Omental fat pad (tissue), 3 donors: ENCODE measurements at regions not wholly inside any gene's neighbourhood (a gene's known extent, or its start where the extent isn't known, plus 50 kb on each side); places are given as distances from the start of the nearest gene placed in this dataset.
"Not testable (repeated sequence)": the region's sequence is repeated elsewhere in the genome, so short reads cannot be mapped to it uniquely, and the experiment has no call there.

Experiments
- ATAC-seq: fragments of 150-250 bp; one replicate; pipeline ENCODE4 v1.9.1; 2016; ENCODE audit warnings: mild to moderate bottlenecking, moderate library complexity; ENCODE audit not compliant: low FRiP score
- DNase-seq: peaks from one replicate; pipeline ENCODE4 v3.0.0-alpha.2; 2019; ENCODE audit warnings: low spot score
- TF ChIP-seq, protein P1 (sequence below), 3 donors: fragments of 450-650 bp; IDR thresholded peaks; one replicate each; pipeline ENCODE4 v1.5.1; 2016 to 2017; ENCODE audit warnings: antibody characterized with exemption in 3 of 3, mild to moderate bottlenecking in 3 of 3, moderate library complexity in 2 of 3

DNA sequence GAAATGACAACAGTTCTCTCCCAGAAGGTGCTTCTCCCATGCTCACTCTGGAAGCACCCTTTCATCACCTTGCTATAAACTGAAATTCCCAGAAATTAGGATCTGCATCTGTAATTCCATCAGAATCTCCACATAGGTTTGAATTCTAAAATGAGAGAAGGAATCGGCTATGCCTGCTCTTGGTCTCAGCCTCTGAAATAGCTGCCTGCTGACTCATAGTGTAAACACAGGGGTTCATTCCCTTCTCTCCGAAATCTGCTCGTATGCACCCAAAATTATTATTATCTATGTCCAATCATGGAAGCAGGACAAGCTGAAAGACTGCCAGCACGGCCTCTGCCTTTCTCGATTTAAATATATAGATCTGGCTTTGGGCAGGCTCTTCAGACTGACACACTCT lies 74.6 kb upstream of the TAB2 start:
- ATAC-seq (no peak), DNase-seq (no peak)
- TF ChIP-seq, protein P1, sequence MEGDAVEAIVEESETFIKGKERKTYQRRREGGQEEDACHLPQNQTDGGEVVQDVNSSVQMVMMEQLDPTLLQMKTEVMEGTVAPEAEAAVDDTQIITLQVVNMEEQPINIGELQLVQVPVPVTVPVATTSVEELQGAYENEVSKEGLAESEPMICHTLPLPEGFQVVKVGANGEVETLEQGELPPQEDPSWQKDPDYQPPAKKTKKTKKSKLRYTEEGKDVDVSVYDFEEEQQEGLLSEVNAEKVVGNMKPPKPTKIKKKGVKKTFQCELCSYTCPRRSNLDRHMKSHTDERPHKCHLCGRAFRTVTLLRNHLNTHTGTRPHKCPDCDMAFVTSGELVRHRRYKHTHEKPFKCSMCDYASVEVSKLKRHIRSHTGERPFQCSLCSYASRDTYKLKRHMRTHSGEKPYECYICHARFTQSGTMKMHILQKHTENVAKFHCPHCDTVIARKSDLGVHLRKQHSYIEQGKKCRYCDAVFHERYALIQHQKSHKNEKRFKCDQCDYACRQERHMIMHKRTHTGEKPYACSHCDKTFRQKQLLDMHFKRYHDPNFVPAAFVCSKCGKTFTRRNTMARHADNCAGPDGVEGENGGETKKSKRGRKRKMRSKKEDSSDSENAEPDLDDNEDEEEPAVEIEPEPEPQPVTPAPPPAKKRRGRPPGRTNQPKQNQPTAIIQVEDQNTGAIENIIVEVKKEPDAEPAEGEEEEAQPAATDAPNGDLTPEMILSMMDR (IDR thresholded peaks at IDR 0.05): no peak

DNA sequence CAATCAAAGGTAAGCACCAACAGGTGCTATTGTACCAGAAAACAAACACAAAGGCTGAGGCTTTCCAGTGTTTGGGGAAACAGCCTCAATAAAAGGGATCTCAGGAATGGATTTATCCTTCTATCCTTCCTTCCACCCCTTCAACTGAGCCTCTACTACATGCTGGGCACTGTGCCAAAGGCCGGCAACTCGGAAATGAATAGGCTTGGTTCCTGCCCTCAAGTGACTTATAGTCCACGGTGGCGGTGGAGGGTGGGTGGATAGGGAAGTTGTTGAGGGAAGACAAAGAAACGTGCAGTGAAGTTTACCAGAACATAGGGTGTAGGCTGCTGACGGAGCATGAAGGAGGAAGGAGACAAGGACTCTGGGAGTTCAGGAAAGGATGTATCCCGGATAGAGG lies 73.4 kb upstream of the TAB2 start:
- DNase-seq (no peak), ATAC-seq (no peak)
- TF ChIP-seq, protein P1 (IDR thresholded peaks at IDR 0.05): no peak

DNA sequence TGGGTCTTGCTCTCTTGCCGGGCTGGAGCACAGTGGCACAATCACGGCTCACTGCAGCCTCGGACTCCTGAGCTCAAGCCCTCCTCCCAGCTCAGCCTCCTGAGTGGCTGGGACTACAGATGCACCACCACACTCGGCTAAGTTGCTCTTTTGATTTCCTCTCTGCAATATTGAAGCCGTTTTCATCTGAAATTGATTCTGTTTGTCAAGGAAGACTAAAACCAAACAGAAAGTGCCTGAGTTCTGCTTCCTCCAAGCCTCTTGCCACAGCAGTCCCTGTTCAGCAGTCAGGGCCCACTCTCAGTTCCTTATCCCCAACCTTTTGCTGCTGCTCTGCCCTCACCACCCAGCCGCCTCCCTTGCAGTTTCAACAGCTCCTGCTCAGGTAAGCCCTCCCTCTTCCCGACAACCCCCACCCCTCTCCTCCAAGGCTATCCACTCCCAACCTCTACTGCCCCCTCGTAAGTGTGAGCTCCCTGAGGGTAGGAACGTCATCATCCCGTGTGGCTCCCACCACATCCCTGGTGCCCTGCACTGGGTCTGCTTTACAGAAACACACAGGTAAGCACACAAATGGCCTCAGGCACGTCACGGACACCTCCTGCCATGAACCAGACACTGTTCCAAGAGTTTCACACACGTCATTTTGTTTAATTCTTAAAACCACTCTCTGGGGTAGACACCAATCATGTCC lies 70.7 kb upstream of the TAB2 start:
- TF ChIP-seq, protein P1 (IDR thresholded peaks at IDR 0.05): no peak
- ATAC-seq: no peak
- no peak for DNase-seq

DNA sequence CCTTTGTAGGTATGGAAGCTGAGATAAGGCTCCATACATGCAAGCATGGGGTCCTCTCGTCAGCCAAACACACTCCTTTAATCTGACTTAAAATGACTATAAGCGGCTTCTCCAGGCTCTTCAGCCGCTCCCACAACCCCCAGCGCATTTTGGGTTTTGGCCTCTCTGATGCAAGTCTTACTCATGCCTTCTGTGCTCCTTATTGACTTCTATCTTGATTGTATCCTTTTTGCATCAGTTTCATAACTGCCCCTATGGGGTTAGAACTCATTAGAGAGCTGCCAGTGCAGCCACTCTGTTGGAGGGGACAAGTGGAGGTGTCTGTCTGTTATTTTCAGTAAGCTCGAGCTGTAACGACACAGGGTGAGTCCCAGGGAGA lies 70.1 kb upstream of the TAB2 start:
- no peak for DNase-seq
- TF ChIP-seq, protein P1 (IDR thresholded peaks at IDR 0.05): no peak
- no peak for ATAC-seq

DNA sequence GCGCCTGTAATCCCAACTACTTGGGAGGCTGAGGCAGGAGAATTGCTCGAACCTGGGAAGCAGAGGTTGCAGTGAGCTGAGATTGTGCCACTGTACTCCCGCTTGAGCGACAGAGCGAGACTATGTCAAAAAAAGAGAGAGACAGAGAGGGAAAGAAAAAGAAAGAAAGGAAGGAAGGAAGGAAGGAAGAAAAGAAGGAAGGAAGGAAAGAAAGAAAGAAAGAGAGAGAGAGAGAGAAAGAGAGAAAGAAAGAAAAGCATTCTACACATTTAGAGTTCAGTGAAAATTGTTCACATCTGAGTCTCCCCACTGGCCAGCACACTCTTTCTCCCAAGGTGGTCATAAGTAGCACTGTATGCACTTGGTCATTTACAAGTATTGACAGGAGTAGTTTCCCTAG lies 69.2 kb upstream of the TAB2 start:
- DNase-seq, ATAC-seq: not testable (repeated sequence)

DNA sequence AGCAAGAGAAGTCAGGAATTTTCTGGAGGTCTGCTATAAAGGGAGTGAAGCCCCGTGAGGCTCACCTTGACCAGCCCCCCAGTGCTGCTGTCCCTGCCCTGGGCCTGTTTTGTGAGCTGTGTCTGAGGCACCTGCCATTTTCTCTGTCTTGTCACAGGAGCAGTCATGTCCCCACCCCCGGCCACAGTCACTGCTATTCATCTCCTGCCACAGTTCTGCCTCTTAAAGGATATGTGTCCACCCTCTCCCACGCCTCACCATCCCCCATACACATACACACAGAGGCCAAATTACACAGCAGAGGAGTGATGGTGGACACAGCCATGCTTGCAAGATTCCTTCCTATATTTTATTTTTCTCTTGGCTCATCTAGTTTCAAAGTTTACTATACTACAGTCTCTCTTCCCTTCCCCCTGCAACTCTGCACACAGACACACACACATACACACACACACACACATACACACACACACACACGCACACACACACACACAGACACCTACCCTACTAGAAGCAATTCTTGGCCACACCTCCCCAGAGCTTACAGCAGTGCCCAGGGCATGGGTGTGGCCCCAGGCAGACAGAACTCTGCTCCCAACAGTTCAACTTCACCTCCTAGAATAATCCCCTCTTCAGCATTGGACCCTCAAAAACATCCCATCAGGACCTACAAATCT lies 68.7 kb upstream of the TAB2 start:
- ATAC-seq (no peak), DNase-seq (no peak)
- TF ChIP-seq, protein P1 (IDR thresholded peaks at IDR 0.05): no peak

DNA sequence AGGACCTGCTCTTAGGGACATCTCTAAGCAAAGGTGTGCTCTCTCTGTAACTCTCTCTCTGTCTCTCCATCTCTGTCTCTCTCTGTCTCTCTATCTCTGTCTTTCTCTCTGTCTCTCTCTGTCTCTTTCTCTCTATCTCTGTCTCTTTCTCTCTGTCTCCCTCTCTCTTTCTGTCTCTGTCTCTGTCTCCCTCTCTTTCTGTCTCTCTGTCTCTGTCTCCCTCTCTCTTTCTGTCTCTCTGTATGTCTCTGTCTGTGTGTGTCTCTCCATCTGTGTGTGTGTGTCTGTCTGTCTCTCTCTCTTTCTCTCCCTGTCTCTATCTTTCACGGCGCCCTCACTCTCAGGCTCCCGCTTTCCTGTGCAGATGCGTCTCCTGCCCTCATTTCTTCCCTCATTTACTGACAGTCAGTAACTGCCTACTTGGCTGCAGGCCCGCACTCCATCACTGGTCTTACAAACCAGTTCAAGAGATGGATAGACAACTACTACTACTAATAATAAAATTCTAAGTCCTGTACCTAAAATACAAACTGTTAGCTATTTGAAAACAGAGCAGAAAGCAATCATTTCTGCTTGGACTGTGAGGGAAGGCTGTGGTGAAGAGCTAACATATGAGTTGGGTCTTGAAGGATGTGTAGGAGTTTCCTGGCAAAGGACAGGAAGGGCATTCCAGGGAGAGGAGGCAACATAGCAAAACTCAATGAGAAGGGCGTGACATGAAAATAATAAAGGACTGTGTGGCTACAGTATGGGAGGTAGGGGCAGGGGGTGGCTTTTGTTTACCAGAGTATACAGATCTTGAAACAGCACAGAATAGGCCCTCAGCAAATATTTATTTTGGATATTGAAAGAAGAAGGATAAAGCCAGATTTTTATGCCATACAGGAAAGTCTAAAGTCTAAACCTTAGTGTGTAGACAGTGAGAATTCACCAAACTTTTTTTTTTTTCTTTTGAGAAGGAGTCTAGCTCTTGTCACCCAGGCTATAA lies 67.8 kb upstream of the TAB2 start:
- ATAC-seq (no peak), DNase-seq (no peak)
- TF ChIP-seq, protein P1 (IDR thresholded peaks at IDR 0.05): no peak
